ENCODE measurements at regions not wholly inside any gene's neighbourhood (a gene's known extent, or its start where the extent isn't known, plus 50 kb on each side); places are given as distances from the start of the nearest gene placed in this dataset.

- H3K4me3 ChIP-seq (ENCODE audit: low read depth, low read length): no peak overlapping the region
- no peak for DNase-seq (ENCODE audit: low read depth)
- TF ChIP-seq CTCF (IDR thresholded peaks at IDR 0.05; ENCODE audit: insufficient read depth, low read length): no peak
These were observed 272.8 kb downstream of the TLE3 start for GRCh38 chr15:69824877-69825406.

GRCh38 chr15:69825941-69826818 is 271.5 kb downstream of the TLE3 start:
- no peak overlapping the region for H3K4me3 ChIP-seq (ENCODE audit: low read depth, low read length)
- TF ChIP-seq CTCF (IDR thresholded peaks at IDR 0.05; ENCODE audit: insufficient read depth, low read length): no peak
- no peak for DNase-seq (ENCODE audit: low read depth)

GRCh38 chr15:69826819-69827175 is 270.9 kb downstream of the TLE3 start:
- no peak for TF ChIP-seq CTCF (IDR thresholded peaks at IDR 0.05; ENCODE audit: insufficient read depth, low read length)
- no peak overlapping the region for H3K4me3 ChIP-seq (ENCODE audit: low read depth, low read length)
- no peak for DNase-seq (ENCODE audit: low read depth)

GRCh38 chr15:69827751-69828150 is 270.0 kb downstream of the TLE3 start:
- DNase-seq (ENCODE audit: low read depth): no peak
- H3K4me3 ChIP-seq (ENCODE audit: low read depth, low read length): no peak overlapping the region
- TF ChIP-seq CTCF (IDR thresholded peaks at IDR 0.05; ENCODE audit: insufficient read depth, low read length): no peak

- no peak for DNase-seq (ENCODE audit: low read depth)
- TF ChIP-seq CTCF (IDR thresholded peaks at IDR 0.05; ENCODE audit: insufficient read depth, low read length): no peak
These were observed 269.4 kb downstream of the TLE3 start for GRCh38 chr15:69828181-69828828.

GRCh38 chr15:69829974-69830373 is 267.7 kb downstream of the TLE3 start:
- TF ChIP-seq CTCF (IDR thresholded peaks at IDR 0.05; ENCODE audit: insufficient read depth, low read length): no peak
- no peak overlapping the region for H3K4me3 ChIP-seq (ENCODE audit: low read depth, low read length)
- no peak for DNase-seq (ENCODE audit: low read depth)

More at GRCh38 chr15:69828181-69828828, 269.4 kb downstream of the TLE3 start:
- no peak overlapping the region for H3K4me3 ChIP-seq (ENCODE audit: low read depth, low read length)
